ENCODE measurements at regions not wholly inside any gene's neighbourhood (a gene's known extent, or its start where the extent isn't known, plus 50 kb on each side); places are given as distances from the start of the nearest gene placed in this dataset.
"Not testable (repeated sequence)": the region's sequence is repeated elsewhere in the genome, so short reads cannot be mapped to it uniquely, and the experiment has no call there.

DNA sequence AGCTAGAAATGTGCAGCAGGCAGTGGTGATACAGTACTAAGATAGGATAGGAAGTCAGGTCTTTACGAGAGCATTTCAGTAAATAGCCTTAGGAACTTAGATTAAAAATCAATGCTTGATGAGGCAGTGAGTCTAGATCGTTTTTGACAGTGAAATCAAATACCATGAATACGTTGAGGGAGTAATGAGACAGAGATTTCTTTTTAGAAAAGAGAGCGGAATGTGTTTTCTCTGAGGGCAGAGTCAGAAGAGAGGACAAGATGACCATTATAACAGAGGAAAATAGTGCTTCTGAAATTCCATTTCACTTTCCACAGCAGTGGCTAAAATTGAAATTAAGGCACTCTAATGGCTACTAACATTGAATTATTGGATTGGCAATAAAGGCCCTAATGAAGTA lies 339.6 kb downstream of the UTRN start:
- no peaks in the 10 kb centered on the region for H3K27me3 Mint-ChIP-seq (ENCODE audit: low read depth)
- TF ChIP-seq, protein P1, sequence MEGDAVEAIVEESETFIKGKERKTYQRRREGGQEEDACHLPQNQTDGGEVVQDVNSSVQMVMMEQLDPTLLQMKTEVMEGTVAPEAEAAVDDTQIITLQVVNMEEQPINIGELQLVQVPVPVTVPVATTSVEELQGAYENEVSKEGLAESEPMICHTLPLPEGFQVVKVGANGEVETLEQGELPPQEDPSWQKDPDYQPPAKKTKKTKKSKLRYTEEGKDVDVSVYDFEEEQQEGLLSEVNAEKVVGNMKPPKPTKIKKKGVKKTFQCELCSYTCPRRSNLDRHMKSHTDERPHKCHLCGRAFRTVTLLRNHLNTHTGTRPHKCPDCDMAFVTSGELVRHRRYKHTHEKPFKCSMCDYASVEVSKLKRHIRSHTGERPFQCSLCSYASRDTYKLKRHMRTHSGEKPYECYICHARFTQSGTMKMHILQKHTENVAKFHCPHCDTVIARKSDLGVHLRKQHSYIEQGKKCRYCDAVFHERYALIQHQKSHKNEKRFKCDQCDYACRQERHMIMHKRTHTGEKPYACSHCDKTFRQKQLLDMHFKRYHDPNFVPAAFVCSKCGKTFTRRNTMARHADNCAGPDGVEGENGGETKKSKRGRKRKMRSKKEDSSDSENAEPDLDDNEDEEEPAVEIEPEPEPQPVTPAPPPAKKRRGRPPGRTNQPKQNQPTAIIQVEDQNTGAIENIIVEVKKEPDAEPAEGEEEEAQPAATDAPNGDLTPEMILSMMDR (IDR thresholded peaks at IDR 0.05; ENCODE audit: unreplicated experiment), result no peak
- DNase-seq (ENCODE audit: low spot score in 2 of 2, unreplicated experiment in 2 of 2), result no peak
- H3K27ac Mint-ChIP-seq, result no peak overlapping the region
- no peak overlapping the region for H3K4me3 Mint-ChIP-seq
- H3K9me3 Mint-ChIP-seq, result no peaks in the 10 kb centered on the region
- H3K36me3 Mint-ChIP-seq, result peaks cover 3% of the 10 kb centered on the region
- H3K4me1 Mint-ChIP-seq, result peaks cover 10% of the 10 kb centered on the region

- no peak overlapping the region for H3K27ac Mint-ChIP-seq
- H3K9me3 Mint-ChIP-seq, result no peaks in the 10 kb centered on the region
- no peak overlapping the region for H3K4me3 Mint-ChIP-seq
- no peak for DNase-seq (ENCODE audit: low spot score in 2 of 2, unreplicated experiment in 2 of 2)
- H3K36me3 Mint-ChIP-seq, result peaks cover 3% of the 10 kb centered on the region
- peaks cover 2% of the 10 kb centered on the region for H3K4me1 Mint-ChIP-seq
- no peaks in the 10 kb centered on the region for H3K27me3 Mint-ChIP-seq (ENCODE audit: low read depth)
- TF ChIP-seq, protein P1 (IDR thresholded peaks at IDR 0.05; ENCODE audit: unreplicated experiment), result no peak
Measured at GRCh38 chr6:144630857-144631256, 345.7 kb downstream of the UTRN start.

DNA sequence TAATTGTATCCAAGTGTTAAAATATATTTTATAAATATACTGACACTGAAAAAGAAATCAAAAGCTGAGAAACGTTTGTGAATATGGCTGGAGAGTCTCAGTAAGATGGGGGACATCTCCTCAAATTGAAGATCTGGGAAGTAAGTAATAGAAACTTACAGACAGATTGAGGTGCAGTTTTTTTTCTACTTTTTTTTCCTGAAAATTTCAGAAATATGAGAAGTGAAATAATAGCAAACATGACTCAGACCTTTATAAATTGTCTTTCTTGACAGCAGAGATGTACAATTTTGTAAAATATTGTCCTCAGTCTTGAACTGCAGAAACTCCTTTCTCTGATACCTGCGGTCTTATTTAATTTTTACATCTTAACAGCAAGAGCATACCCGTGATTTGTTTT lies 347.1 kb downstream of the UTRN start:
- Mint-ChIP-seq H3K27me3 (ENCODE audit: low read depth) (no peaks in the 10 kb centered on the region), H3K4me3 (no peak overlapping the region), H3K36me3 (peaks cover 3% of the 10 kb centered on the region), H3K27ac (no peak overlapping the region), H3K4me1 (peaks cover 2% of the 10 kb centered on the region), H3K9me3 (no peaks in the 10 kb centered on the region)
- no peak for DNase-seq (ENCODE audit: low spot score in 2 of 2, unreplicated experiment in 2 of 2)
- TF ChIP-seq, protein P1 (IDR thresholded peaks at IDR 0.05; ENCODE audit: unreplicated experiment), result no peak

GRCh38 chr6:144633886-144634285 lies 348.8 kb downstream of the UTRN start:
- TF ChIP-seq, protein P1 (IDR thresholded peaks at IDR 0.05; ENCODE audit: unreplicated experiment), result no peak
- H3K4me1 Mint-ChIP-seq, result peaks cover 5% of the 10 kb centered on the region
- H3K27me3 Mint-ChIP-seq (ENCODE audit: low read depth), result no peaks in the 10 kb centered on the region
- no peak overlapping the region for H3K4me3 Mint-ChIP-seq
- H3K27ac Mint-ChIP-seq, result no peak overlapping the region
- peaks cover 3% of the 10 kb centered on the region for H3K36me3 Mint-ChIP-seq
- no peaks in the 10 kb centered on the region for H3K9me3 Mint-ChIP-seq
- DNase-seq (ENCODE audit: low spot score in 2 of 2, unreplicated experiment in 2 of 2), result no peak

- H3K9me3 Mint-ChIP-seq, result peaks cover 4% of the 10 kb centered on the region
- peaks cover 9% of the 10 kb centered on the region for H3K4me1 Mint-ChIP-seq
- no peak for DNase-seq (ENCODE audit: low spot score in 2 of 2, unreplicated experiment in 2 of 2)
- TF ChIP-seq, protein P1 (IDR thresholded peaks at IDR 0.05; ENCODE audit: unreplicated experiment), result no peak
- H3K36me3 Mint-ChIP-seq, result peaks cover 3% of the 10 kb centered on the region
- no peaks in the 10 kb centered on the region for H3K27me3 Mint-ChIP-seq (ENCODE audit: low read depth)
- H3K27ac Mint-ChIP-seq, result no peak overlapping the region
- no peak overlapping the region for H3K4me3 Mint-ChIP-seq
Measured at GRCh38 chr6:144634371-144634770, 349.2 kb downstream of the UTRN start.

DNA sequence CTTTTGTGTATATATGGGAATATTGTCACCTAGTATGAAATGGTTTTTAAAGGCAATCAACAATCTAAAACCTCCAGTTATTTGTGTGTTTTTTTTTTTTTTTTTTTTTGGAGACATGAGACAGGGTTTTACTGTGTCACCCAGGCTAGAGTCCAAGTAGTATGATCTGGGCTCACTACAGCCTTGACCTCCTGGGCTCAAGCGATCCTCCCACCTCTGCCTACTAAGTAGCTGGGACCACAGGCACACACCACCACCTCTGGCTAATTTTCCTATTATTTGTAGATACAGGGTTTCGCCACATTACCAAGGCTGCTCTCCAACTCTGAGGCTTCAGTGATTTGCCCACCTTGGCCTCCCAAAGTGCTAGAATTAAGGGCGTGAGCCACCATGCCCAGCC lies 349.9 kb downstream of the UTRN start:
- Mint-ChIP-seq H3K27ac (no peak overlapping the region), H3K36me3 (no peaks in the 10 kb centered on the region), H3K9me3 (peaks cover 9% of the 10 kb centered on the region), H3K4me1 (peaks cover 14% of the 10 kb centered on the region), H3K27me3 (ENCODE audit: low read depth) (no peaks in the 10 kb centered on the region), H3K4me3 (no peak overlapping the region)
- DNase-seq (ENCODE audit: low spot score in 2 of 2, unreplicated experiment in 2 of 2), result no peak
- TF ChIP-seq, protein P1 (IDR thresholded peaks at IDR 0.05; ENCODE audit: unreplicated experiment), result no peak

GRCh38 chr6:144636025-144636424 lies 350.9 kb downstream of the UTRN start:
- H3K27me3 Mint-ChIP-seq (ENCODE audit: low read depth); H3K36me3 Mint-ChIP-seq; DNase-seq (ENCODE audit: low spot score in 2 of 2, unreplicated experiment in 2 of 2); H3K4me3 Mint-ChIP-seq; H3K27ac Mint-ChIP-seq; H3K9me3 Mint-ChIP-seq: not testable (repeated sequence)
- peaks cover 14% of the 10 kb centered on the region for H3K4me1 Mint-ChIP-seq
